ENCODE measurements at regions not wholly inside any gene's neighbourhood (a gene's known extent, or its start where the extent isn't known, plus 50 kb on each side); places are given as distances from the start of the nearest gene placed in this dataset.

DNA sequence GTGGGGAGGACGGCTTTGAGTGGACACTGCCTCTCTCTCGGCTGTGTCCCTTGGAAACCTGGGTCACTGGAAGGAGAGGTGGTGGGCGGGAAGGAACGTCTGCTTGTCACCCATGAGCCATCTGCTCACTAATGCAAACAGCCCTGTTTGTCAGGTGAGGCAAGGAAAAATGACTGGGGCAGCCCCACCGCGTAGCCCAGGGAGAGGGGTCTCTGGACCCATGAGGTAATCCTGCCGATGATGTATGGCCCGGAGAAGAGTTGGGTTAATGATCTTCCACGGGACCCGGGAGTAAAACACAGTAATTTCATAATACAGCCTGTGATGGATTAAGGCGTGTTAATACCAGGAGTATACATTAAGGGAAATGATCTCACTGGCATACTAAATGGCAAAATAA lies 197.0 kb downstream of the CYLD start:
- H3K27ac ChIP-seq = no peak overlapping the region

DNA sequence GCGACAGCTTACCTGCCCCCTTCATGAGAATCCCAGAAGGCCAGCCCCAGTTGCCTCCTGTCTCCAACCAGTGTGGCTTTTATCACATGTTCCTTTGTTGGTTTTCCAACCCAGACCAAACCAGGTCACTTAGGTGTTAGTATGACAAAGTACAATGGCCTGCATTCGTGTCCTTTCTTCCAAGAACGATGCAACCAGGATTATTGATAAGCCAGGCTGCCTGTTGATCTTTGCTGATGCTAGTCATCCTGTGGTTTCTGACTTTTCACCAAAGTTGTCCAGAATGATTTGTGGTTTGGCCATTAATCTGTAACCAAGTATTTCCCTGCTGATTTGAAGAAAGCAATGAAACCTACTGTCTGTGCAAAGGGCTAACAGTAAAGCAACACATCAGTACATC lies 191.4 kb downstream of the CYLD start:
- H3K27ac ChIP-seq = no peak overlapping the region
- DNase-seq (ENCODE audit: low read depth, low spot score) = no peak

More for the DNA sequence above, 197.0 kb downstream of the CYLD start:
- DNase-seq (ENCODE audit: low read depth, low spot score) = no peak

DNA sequence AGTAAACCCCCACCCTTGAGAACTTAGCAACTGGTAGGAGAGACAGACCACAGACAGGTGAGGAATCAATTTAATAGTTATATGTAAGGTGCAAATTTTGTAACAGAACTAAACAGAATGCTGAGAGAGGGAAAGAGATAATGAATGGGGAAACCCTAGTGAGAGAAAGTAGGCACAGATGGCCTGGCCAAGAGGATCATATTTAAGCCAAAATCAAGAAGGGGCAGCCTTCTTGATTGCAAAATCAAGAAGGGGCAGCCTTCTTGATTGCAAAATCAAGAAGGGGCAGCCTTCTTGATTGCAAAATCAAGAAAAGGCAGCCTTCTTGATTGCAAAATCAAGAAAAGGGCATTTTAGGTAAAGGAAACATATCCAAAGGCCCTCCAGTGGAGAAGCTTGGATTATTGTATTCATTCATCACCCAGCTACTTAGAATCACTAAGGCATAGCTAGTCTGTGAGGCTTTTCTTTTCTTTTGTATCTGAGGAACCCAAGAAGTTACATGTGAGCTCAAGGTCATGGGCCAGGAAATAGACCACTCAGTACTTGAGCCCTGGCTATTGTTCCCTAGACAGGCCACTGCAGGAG lies 190.6 kb downstream of the CYLD start:
- H3K27ac ChIP-seq = no peak overlapping the region
- DNase-seq (ENCODE audit: low read depth, low spot score) = no peak

DNA sequence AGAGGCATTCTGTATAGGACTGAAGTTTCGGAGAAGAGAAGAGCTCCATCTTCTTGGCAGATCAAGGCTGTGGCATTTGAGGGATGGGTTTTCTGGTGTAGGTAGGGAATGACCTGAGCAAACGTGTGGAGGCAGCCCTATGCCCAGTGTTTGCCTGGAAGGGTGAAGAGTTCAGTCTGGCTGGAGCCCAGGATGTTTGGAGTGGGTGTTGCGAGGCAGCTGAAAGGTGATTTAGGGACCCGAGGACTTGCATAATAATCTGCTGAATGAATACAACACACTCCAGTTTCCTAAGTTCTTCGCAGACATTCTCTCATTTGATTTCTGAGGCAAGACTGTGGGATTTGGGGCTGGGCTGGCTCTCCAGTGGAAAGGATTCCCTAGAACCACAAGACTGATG lies 186.2 kb downstream of the CYLD start:
- DNase-seq (ENCODE audit: low read depth, low spot score) = no peak

DNA sequence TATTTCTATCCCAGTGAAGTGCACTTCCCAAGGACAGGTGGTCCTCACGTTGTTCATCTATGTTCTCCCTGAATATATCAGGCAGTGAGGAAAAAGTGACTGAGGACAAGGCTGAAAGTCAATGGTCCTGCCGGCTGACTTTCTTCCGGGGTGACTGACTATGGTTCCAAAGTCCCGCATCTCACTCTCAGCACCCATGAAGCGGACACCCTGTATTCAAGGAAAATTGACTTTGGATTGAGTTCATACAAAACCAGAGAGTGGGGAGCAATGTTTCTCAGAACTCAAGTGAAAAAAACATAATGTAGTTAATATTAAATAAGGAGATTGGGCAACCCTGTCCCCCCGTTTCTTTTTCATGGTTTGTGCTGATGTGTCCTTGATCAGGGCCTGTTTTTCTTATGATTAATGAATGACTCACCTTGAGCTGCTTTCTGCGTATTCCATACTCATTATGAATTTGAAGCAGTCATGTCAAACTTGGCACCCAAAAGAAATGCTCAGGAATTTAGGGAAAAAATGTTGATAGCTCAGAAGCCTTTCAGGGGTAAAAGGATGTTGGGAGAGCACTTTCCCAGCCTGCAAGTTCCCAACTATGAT lies 184.0 kb downstream of the CYLD start:
- peak overlapping the region; percentile 38 for H3K27ac ChIP-seq
- DNase-seq (ENCODE audit: low read depth, low spot score) = peak; percentile 29

More for the DNA sequence above, 186.2 kb downstream of the CYLD start:
- no peak overlapping the region for H3K27ac ChIP-seq

DNA sequence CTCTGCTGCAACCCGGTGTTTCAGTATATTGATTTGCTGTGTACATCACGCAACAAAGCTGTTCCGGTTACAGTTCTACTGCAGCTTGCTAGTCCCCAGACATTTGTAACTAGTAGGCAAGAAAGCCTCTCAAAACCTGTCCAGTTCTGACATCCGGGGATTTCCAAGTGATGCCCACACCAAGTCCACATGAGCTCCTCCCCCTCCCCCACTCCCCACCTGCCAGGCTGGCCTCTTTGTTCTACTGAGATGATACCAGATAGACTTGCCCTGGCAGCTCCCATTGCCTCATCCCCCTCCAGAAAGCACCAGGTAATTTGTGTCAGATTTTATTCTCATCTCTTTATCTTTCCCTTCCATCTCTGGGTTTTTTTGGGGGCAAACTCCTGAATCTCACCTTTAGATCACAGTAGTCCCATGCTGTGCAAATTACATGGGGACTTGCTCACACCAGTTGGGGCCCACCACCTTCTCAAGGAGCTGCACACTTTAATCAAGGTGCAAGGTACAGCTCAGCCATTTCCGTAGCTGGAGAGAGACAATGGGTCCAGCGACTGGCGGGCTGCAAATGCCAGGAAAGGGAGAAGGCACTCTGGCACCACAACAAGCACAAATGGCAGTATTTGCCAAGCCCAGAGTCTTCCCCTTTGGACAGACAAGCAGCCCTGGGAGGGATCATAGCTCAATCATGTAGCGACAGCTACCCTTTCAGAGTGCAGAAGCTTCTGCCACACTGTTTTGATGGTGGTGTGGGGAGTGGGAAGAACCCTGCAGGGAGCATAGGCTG lies 183.1 kb downstream of the CYLD start:
- peak overlapping the region; percentile 38 for H3K27ac ChIP-seq

DNA sequence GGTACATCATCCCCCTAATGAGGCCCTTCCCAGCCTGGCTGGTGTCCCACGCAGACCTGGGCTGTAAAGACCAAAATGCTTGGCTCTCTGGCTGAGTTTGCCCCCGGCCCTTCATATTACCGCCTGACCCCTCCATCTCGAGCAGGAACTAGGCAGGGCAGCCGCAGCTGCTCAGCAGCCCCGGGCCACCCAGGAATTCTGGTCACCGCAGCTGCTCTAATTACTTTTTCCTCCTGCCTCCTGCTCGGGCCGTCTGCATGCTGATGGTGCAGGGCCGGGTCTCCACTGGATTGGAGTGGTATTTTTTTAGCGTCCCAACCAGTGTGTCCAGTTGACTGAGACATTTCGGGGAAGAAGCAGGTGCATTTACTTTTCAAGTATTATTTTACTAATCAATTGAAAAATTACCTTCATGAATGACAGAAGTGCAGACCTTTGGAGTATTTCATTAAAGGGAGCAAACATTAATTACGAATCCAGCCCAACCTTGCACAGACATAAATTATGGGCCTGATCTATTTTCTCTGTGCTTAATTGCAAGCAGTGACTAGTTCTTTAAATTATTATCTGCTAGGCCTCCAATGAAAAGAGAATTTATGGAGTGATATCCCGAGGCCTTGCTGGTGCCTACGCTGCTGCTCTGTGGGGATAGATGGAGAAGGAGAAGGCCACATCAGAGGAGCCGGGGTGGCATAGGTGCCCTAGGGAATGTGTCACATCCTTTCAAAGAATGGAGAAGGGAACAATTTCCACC lies 176.2 kb downstream of the CYLD start:
- no peak overlapping the region for H3K27ac ChIP-seq
- no peak for DNase-seq (ENCODE audit: low read depth, low spot score)

More for the DNA sequence above, 183.1 kb downstream of the CYLD start:
- peak; percentile 31 for DNase-seq (ENCODE audit: low read depth, low spot score)

DNA sequence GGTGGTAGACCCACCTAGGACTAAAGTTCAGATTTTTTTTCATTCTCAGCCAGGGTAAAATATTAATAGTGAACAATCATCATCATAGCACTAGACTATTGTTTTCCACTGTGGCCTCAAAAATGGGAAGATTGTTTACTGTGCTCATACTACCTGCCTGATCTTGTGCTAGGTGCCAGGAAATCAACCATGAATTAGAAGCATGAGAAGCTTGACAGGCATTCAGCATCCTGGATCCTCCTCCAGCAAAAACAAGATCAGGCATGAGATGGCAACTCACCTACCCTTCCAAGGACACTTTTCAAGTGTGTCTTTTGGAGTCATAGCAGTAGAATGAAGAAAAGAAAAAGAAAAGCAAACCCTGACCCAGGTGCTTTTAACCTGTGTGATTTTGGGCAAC lies 174.2 kb downstream of the CYLD start:
- H3K27ac ChIP-seq = peak overlapping the region; percentile 67
- DNase-seq (ENCODE audit: low read depth, low spot score) = peak; percentile 85

DNA sequence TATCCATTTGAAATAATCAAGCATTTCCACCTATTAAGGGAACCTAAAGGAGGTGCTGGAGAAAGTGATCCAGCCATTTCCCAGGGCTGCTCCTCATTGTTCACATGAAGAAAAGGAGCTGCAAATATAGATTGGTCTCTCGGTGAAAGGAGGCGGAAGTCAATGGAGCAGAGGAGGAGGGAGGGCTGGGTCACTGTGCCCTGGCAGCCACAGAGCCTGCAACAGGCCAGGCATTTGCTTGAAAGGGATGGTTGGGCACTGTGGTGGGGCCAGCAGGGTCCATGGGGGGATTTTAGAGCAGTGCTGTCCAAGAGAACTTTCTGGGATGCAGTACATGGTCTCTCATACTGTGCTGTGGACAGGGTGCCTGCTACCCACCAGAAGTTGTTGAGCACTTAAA lies 173.2 kb downstream of the CYLD start:
- DNase-seq (ENCODE audit: low read depth, low spot score) = no peak
- H3K27ac ChIP-seq = peak overlapping the region; percentile 67

DNA sequence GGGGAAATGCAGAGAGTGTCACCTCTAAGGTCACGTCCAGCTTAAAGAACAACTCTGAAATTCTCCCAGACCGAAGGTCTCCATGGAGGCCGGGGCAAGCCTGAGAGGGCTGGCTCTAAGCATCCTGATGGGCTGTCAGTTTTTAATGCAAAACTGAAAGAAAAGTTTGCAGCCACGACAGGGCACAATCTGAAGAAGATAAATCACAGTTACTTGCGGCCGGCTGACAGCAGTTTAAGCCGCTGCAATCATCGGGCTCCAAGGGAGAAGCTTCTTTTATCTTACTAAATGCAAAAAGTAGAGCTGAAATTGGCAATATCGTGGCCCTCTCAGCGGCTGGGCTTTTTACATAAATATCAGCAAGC lies 168.8 kb downstream of the CYLD start:
- no peak for DNase-seq (ENCODE audit: low read depth, low spot score)
- H3K27ac ChIP-seq = no peak overlapping the region

DNA sequence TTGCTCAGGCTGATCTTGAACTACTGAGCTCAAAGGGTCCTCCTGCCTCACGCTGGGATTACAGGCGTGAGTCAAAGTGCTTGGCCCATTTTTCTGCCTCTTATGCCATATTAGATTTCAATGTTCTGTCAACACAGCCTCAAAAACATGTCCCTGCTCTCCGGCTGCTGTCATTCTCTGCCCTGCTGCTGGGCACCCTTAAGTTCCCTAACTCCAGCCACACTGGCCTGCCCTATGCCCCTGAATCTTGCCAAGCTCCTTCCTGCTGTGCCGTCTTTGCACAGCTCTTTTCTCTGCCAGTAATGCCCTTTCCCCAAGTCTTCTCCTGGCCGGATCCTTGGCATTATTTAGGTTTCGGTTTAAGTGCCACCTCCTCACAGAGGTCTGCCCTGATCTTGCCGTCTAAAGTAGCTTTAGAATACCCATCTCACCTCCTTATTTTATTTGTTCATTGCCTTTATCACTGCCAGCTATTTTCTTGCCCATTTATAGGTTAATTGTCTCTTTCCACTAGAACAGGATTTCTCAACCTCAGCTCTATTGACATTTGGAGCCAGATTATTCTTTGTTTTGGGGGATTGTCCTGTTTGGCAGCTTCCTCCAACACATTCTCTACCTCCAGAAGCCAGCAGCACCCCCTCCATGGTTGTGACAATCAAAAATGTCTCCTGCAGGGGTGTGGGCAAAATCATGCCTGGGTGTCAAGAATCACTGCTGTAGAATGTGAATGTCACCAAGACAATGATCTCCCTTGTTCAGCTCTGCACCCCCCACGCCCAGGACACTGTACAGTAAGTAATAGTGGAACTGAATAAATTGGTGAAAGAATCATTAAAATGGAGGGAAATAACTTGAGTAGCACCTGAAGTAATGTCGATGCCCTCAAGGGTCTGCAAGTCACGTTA lies 168.2 kb downstream of the CYLD start:
- DNase-seq (ENCODE audit: low read depth, low spot score) = no peak
- no peak overlapping the region for H3K27ac ChIP-seq

DNA sequence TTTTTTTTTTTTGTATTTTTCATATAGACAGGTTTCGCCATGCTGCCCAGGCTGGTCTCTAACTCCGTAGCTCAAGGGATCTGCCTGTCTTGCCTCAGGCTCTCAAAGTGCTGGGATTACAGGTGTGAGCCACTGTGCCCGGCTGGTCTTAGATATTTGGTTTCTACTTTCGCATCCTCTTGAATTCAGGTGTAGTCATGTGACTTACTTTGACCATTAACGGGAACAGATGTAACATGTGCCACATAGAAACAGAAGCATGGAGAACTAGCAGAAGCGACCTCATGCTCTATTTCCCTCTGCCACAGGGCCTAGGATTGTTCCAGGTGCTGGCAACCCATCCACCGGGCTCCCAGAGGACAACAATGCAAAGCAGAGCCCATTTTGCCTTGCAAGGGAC lies 166.6 kb downstream of the CYLD start:
- H3K27ac ChIP-seq = no peak overlapping the region
- no peak for DNase-seq (ENCODE audit: low read depth, low spot score)

DNA sequence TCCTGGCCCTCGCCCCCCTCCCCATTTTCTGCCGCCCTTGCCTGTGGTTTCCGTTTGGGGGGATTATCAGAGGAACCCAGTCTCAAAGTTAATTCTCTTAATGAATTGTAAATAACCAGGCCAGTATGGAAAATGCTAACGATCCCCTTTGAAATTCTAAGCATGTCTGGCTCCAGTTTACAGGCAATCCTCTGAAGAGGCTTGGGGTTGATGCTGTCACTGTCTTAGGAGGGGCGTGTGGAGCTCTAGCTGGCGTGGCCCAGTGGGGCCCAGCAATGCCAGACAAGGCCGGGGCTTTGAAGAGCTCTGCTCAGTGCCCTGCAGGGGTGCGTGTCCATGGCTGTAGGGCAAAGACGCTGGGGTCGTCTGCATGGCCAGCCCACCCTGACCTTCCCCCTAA lies 164.6 kb downstream of the CYLD start:
- DNase-seq (ENCODE audit: low read depth, low spot score) = no peak
- H3K27ac ChIP-seq = no peak overlapping the region

DNA sequence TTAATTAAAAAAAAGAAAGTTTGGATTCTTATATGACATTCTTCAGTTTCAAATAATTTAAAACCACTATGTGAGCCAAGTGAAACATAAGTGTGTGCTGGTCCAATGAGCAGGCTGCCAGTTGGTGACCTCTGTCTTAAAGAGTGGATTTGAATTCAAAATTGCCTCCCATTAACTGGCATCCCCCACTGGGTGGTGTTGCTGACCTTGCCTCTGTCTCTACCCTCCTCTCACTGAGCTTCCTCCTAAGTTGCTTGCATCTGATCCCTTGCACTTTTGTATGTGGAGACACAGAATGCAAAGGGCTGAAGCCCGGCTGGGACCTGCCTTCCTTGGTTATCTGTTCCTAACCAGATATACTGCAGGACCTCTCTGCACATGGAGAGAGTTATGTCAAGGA lies 160.6 kb downstream of the CYLD start:
- DNase-seq (ENCODE audit: low read depth, low spot score) = no peak
- no peak overlapping the region for H3K27ac ChIP-seq

DNA sequence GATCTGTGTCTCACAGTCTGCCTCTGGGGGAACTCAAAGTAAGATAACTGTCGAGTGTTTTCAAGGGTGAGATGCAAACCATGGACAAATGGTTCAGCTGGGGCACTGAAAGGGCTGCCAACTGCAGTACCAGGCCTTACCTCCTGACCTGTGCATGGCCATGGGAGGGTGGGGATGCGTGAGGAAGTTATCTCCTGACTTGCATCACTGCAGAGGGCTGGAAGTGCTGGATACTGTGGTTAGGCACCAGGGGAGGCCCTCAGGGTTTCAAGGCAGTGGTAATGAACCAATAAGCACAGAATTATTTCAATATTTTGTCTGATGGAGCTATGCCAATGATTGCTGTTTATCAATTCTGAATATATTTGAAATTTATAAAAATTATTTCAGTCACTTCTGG lies 159.2 kb downstream of the CYLD start:
- H3K27ac ChIP-seq = no peak overlapping the region
- DNase-seq (ENCODE audit: low read depth, low spot score) = no peak

DNA sequence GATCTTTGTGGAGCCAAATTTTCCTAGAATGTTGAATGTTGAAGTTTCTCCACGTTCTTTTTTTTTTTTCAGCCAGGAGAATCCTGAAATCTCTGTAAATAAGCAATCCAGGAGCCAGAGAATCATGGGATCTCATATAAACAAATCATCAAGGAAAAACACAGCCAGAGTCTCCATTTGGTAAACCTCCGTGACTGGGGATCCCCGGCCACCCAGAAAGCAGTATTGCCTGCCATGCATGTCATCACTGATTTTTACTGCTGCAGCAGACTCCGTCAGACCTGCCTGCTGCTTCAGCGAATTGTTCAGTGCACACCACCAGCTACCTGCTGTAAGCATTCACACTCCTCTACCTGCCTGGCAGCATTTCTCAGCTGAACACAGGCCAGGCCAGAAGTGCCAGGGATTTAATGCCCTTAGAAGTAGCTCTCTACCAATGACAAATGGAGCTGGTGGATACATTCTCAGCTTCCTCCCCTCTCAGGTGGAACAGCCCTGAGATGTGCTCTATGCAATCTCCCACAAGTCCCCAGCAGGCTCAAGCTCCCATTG lies 158.6 kb downstream of the CYLD start:
- H3K27ac ChIP-seq = no peak overlapping the region
- no peak for DNase-seq (ENCODE audit: low read depth, low spot score)

DNA sequence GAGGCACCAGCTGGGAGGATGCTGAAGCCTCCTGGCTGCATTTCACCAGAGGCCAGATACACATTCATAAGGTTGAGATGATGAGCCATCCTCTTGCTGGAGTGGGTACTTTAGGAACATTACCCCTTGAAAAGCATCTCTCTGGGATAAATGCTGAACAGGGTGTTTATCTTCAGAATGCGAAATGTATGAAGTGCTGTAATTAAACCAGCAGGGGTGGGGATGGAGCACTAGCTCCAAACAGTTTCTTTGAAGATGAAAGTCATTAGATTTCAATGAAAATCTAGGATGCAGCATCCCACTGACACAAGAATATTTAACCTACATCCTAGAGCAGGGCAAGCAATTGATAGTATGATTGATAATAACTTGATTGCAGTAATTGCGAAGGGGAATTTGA lies 158.1 kb downstream of the CYLD start:
- H3K27ac ChIP-seq = no peak overlapping the region
- no peak for DNase-seq (ENCODE audit: low read depth, low spot score)

DNA sequence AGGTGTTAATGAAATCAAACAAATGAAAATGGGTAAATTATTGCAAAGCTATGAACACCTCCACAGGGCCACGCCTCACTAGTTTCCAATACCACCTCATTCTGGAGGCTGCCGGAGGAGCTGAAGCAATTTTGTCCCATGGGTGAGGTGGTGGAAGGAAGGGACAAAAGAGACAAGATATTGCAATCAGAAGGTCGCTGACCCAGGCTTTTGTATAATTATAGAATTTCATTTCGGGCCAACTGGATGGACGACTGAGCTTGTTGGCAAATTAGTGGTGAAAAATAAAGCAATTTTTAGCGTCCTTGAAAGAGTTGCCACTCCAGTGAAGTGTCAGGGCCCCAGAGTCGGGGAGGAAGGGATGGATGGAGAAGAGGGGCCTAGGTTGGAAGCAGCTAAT lies 147.9 kb downstream of the CYLD start:
- no peak overlapping the region for H3K27ac ChIP-seq
- DNase-seq (ENCODE audit: low read depth, low spot score) = no peak

DNA sequence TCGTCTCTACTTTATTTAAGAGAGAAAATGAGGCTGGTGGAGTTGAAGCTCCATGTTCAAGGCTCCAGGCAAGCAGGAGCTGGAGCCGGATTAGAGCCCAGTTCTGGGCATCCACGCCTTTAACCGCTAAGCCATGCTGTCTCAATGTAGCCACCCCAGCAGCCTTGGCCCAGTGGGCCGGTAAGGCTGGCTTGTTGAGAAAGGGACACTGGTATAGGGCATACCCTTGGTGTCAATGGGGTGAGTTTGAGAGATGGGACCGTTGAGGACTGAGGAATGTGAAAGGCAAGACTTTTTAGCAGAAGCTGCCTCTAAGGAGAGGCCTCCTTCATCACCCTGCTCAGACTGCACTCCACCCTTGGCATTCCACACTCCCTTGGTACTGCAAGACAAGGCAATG lies 147.4 kb downstream of the CYLD start:
- no peak for DNase-seq (ENCODE audit: low read depth, low spot score)

More for the DNA sequence above, 147.4 kb downstream of the CYLD start:
- H3K27ac ChIP-seq = no peak overlapping the region
